NCI-H226 (cell line): ENCODE measurements at regions not wholly inside any gene's neighbourhood (a gene's known extent, or its start where the extent isn't known, plus 50 kb on each side); places are given as distances from the start of the nearest gene placed in this dataset.
"Not testable (repeated sequence)": the region's sequence is repeated elsewhere in the genome, so short reads cannot be mapped to it uniquely, and the experiment has no call there.

Experiments
- DNase-seq: peaks from one replicate; pipeline ENCODE4 v3.0.0-alpha.2; 2015

GRCh38 chr12:47478426-47478825, 227.4 kb downstream of the RPAP3 start:
- DNase-seq = no peak

- DNase-seq = no peak
Observed at GRCh38 chr12:47473091-47473490, 232.7 kb downstream of the RPAP3 start.

- DNase-seq = not testable (repeated sequence)
Observed at GRCh38 chr12:47470349-47470748, 235.5 kb downstream of the RPAP3 start.

- DNase-seq = not testable (repeated sequence)
Observed at GRCh38 chr12:47463918-47464317, 241.9 kb downstream of the RPAP3 start.

GRCh38 chr12:47458279-47458678, 247.6 kb downstream of the RPAP3 start:
- peak; percentile 28 for DNase-seq

- no peak for DNase-seq
Observed at GRCh38 chr12:47449797-47450196, 256.0 kb downstream of the RPAP3 start.

GRCh38 chr12:47442310-47442709, 263.5 kb downstream of the RPAP3 start:
- no peak for DNase-seq

GRCh38 chr12:47441490-47441889, 264.3 kb downstream of the RPAP3 start:
- DNase-seq = no peak

GRCh38 chr12:47438175-47438574, 267.7 kb downstream of the RPAP3 start:
- no peak for DNase-seq

- no peak for DNase-seq
Observed at GRCh38 chr12:47437570-47437969, 268.3 kb downstream of the RPAP3 start.

GRCh38 chr12:47433876-47434275, 272.0 kb downstream of the RPAP3 start:
- no peak for DNase-seq

- DNase-seq = not testable (repeated sequence)
Observed at GRCh38 chr12:47426678-47427309, 279.0 kb downstream of the RPAP3 start.

- DNase-seq = no peak
Observed at GRCh38 chr12:47422611-47423010, 283.2 kb downstream of the RPAP3 start.

- DNase-seq = no peak
Observed at GRCh38 chr12:47419497-47419896, 286.3 kb downstream of the RPAP3 start.

GRCh38 chr12:47417955-47418354, 287.9 kb downstream of the RPAP3 start:
- DNase-seq = no peak

GRCh38 chr12:47417121-47417520, 288.7 kb downstream of the RPAP3 start:
- no peak for DNase-seq

- DNase-seq = no peak
Observed at GRCh38 chr12:47415054-47415453, 290.8 kb downstream of the RPAP3 start.

- no peak for DNase-seq
Observed at GRCh38 chr12:47414511-47414910, 291.3 kb downstream of the RPAP3 start.

- DNase-seq = peak; percentile 59
Observed at GRCh38 chr12:47413806-47414205, 292.0 kb downstream of the RPAP3 start.

GRCh38 chr12:47412601-47413236, 293.1 kb downstream of the RPAP3 start:
- DNase-seq = no peak

- DNase-seq = no peak
Observed at GRCh38 chr12:47411966-47412365, 293.9 kb downstream of the RPAP3 start.

- no peak for DNase-seq
Observed at GRCh38 chr12:47410862-47411261, 295.0 kb downstream of the RPAP3 start.

GRCh38 chr12:47410383-47410782, 295.4 kb downstream of the RPAP3 start:
- DNase-seq = no peak

- DNase-seq = no peak
Observed at GRCh38 chr12:47409310-47409987, 296.4 kb downstream of the RPAP3 start.
